Immature natural killer cell (primary cell): ENCODE measurements at regions not wholly inside any gene's neighbourhood (a gene's known extent, or its start where the extent isn't known, plus 50 kb on each side); places are given as distances from the start of the nearest gene placed in this dataset.

Experiments
- DNase-seq, 3 donors: peaks; one replicate each; pipeline ENCODE4 v3.0.0; 2022; ENCODE audit warnings: mixed read lengths in 1 of 3
- H3K27ac Mint-ChIP-seq, 6 donors: one replicate each; pipeline ENCODE4 v1.8.0; 2020; ENCODE audit warnings: mixed read lengths in 6 of 6, mild to moderate bottlenecking in 5 of 6, inconsistent platforms in 4 of 6, moderate library complexity in 3 of 6
- H3K27me3 Mint-ChIP-seq, 3 donors: one replicate each; pipeline ENCODE4 v1.8.0; 2020 to 2021; ENCODE audit warnings: low read depth in 3 of 3, mild to moderate bottlenecking in 3 of 3, mixed read lengths in 3 of 3, moderate library complexity in 3 of 3, inconsistent platforms in 1 of 3
- H3K36me3 Mint-ChIP-seq, 3 donors: one replicate each; pipeline ENCODE4 v1.8.0; 2020; ENCODE audit warnings: mixed read lengths in 3 of 3, inconsistent platforms in 2 of 3, mild to moderate bottlenecking in 2 of 3
- H3K4me1 Mint-ChIP-seq, 2 donors: one replicate each; pipeline ENCODE4 v1.8.0; 2020; ENCODE audit warnings: inconsistent platforms in 2 of 2, mild to moderate bottlenecking in 2 of 2, mixed read lengths in 2 of 2, moderate library complexity in 1 of 2
- H3K4me3 Mint-ChIP-seq, 5 donors: one replicate each; pipeline ENCODE4 v1.8.0; 2020; ENCODE audit warnings: mild to moderate bottlenecking in 5 of 5, mixed read lengths in 5 of 5, inconsistent platforms in 3 of 5, moderate library complexity in 3 of 5
- H3K9me3 Mint-ChIP-seq, 6 donors: one replicate each; pipeline ENCODE4 v1.8.0; 2020; ENCODE audit warnings: mild to moderate bottlenecking in 6 of 6, mixed read lengths in 6 of 6, inconsistent platforms in 4 of 6, moderate library complexity in 3 of 6

DNA sequence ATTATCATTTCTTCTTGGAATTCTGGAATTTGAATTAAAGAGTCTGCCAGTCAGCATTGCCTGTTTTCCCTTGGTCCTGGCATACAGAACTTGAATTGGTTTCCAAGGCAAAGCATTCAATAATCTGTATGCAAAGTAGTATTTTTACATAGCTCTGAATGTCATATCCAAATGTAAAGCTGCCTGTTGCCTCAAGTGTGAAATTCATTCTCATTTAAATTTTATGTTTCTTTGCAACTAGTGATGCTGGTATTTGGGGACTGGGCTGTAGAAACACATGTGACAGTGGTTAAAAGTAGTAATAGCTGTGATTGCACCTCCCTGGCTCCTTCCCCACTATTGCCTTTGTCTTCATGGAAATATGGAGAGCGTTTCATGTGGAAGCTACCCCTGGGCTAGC is 743.9 kb upstream of the GOLIM4 start:
- Mint-ChIP-seq H3K4me1 (no peaks in the 10 kb centered on the region), H3K36me3 (no peaks in the 10 kb centered on the region), H3K27ac (no peak overlapping the region), H3K9me3 (peaks cover 0 to 5% (median 0%) of the 10 kb centered on the region in 6 donors), H3K4me3 (no peak overlapping the region), H3K27me3 (peaks cover 0 to 1% (median 0%) of the 10 kb centered on the region in 3 donors)
- no peak for DNase-seq

DNA sequence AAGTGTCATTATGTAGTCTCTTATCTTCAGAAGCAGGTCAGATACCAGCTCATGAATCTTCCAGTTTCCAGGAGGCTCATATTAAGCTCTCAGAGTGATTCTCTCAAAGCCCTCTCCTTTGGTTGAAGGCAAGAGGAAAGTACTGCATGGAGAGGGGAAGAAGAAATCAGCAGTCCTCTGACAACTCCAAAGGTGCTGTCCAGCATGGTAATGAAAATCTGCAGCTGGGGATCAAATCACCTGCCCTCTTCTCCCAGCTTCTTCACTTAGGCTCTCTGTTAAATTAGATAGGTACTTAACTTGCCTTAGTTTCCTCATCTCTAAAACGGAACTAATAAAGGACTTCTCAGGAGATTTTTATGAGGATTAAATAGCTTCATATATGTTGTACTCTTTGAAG is 738.8 kb upstream of the GOLIM4 start:
- H3K36me3 Mint-ChIP-seq: no peaks in the 10 kb centered on the region
- H3K27me3 Mint-ChIP-seq: peaks cover 0 to 1% (median 1%) of the 10 kb centered on the region in 3 donors
- peaks cover 0 to 5% (median 0%) of the 10 kb centered on the region in 6 donors for H3K9me3 Mint-ChIP-seq
- no peak overlapping the region for H3K27ac Mint-ChIP-seq
- no peak overlapping the region for H3K4me3 Mint-ChIP-seq
- DNase-seq: no peak
- no peaks in the 10 kb centered on the region for H3K4me1 Mint-ChIP-seq

DNA sequence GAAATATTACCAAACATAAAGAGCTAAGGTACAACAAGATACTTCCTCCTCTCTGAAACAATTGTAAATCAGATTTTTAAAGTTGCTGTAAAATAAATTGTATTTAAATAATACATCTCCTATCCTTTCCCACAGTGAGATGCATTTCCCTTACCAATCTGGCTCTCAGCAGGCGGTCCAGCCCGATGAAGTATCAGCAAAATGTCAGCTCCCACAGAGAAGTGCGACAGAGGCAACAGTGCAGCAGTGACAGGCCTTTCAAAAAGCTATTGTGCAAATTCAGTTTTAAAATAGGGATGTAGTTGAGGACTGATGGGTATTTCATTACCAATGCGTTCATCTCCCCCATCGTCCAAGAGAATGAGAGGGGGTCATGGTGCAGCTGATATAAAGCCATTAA is 733.2 kb upstream of the GOLIM4 start:
- no peak for DNase-seq
- peaks cover 0 to 4% (median 0%) of the 10 kb centered on the region in 6 donors for H3K9me3 Mint-ChIP-seq
- H3K4me3 Mint-ChIP-seq: no peak overlapping the region
- no peak overlapping the region for H3K27ac Mint-ChIP-seq
- no peaks in the 10 kb centered on the region for H3K4me1 Mint-ChIP-seq
- H3K27me3 Mint-ChIP-seq: peaks cover 0 to 3% (median 0%) of the 10 kb centered on the region in 3 donors
- H3K36me3 Mint-ChIP-seq: no peaks in the 10 kb centered on the region

DNA sequence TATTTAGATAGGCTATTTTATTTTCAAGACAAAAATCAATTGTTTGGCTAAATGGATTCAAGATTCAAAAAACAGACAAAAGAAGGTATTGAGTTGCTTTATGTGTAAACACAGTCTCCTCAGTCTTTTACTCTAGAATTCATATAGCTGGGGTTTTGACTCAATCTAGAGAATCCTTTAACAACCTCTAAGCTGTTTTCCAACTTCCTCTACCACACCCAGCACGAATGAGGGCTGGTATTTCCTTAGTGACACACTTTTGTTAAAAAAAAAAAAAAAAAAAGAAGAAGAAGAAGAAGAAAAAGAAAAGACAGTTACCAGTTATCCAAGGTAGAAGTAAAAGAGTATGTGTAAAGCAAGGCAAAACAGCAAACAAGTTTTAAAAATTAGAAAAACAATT is 732.8 kb upstream of the GOLIM4 start:
- peaks cover 0 to 3% (median 0%) of the 10 kb centered on the region in 3 donors for H3K27me3 Mint-ChIP-seq
- H3K4me1 Mint-ChIP-seq: no peaks in the 10 kb centered on the region
- H3K9me3 Mint-ChIP-seq: peaks cover 0 to 4% (median 0%) of the 10 kb centered on the region in 6 donors
- no peak for DNase-seq
- no peak overlapping the region for H3K4me3 Mint-ChIP-seq
- no peaks in the 10 kb centered on the region for H3K36me3 Mint-ChIP-seq
- H3K27ac Mint-ChIP-seq: no peak overlapping the region

DNA sequence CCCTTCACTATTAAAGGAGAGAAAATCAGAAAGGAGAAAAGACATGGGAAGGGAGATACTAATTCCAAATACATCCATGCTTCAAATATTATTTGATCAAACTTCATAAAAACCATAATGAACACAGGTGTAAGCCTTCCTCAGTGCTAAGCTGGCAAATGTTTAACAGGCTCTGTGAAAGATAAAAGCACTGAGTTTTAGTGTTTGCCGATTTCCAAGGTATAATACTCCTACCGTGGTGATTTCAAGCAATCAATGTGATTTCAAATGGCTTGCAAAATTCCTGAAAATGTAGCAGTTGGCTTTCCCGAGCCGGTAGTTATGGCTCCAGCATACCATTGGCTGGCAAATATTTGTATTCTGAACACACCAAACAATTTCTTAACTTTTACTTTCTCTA is 732.3 kb upstream of the GOLIM4 start:
- Mint-ChIP-seq H3K9me3 (peaks cover 0 to 6% (median 0%) of the 10 kb centered on the region in 6 donors), H3K27ac (no peak overlapping the region), H3K27me3 (peaks cover 0 to 3% (median 0%) of the 10 kb centered on the region in 3 donors), H3K4me3 (no peak overlapping the region), H3K4me1 (no peaks in the 10 kb centered on the region), H3K36me3 (no peaks in the 10 kb centered on the region)
- DNase-seq: no peak

DNA sequence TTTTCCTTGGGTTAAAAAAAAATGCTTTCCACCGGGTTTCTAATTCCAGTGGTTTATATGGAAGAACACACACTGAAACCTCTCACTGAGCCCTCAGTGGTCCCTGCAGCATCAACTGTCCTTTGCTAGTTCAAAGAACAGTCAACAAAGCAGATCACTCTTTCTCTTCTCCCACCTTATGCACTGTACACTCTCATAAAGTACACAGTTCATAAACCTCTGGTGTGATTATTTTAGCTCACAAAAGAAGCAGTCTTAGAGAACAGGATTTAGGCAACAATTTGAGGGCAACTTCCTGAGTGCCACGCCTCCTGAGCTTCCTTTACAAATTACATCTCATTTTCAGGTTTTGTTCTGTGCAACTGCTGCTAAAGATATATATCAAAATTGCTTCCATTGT is 728.4 kb upstream of the GOLIM4 start:
- H3K36me3 Mint-ChIP-seq: no peaks in the 10 kb centered on the region

DNA sequence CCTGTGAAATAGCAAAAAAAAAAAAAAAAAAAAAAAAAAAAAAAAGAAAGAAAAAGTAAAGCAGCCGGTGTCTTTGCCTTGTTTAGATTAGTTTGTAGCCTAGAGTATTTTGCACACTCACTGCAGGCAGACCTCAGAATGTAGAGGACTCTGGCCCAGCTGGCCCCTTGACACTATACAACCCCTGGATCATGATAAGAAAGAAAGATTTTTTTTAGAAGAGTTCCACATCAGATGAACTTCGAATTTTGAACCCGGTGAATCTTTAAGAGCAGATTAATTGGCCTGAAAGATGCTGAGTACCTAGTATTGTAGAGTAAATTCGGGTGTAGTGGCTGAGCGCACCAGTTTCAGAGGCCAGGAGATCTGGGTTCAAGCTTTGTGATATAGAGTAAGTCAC is 727.7 kb upstream of the GOLIM4 start:
- Mint-ChIP-seq H3K27me3 (peaks cover 0 to 1% (median 0%) of the 10 kb centered on the region in 3 donors), H3K36me3 (no peaks in the 10 kb centered on the region), H3K9me3 (peaks cover 0 to 6% (median 0%) of the 10 kb centered on the region in 6 donors), H3K4me3 (no peak overlapping the region), H3K27ac (no peak overlapping the region), H3K4me1 (no peaks in the 10 kb centered on the region)
- no peak for DNase-seq

More for the DNA sequence above, 728.4 kb upstream of the GOLIM4 start:
- H3K9me3 Mint-ChIP-seq: peaks cover 0 to 6% (median 0%) of the 10 kb centered on the region in 6 donors
- H3K4me3 Mint-ChIP-seq: no peak overlapping the region
- no peak overlapping the region for H3K27ac Mint-ChIP-seq
- no peaks in the 10 kb centered on the region for H3K4me1 Mint-ChIP-seq
- peaks cover 0 to 1% (median 0%) of the 10 kb centered on the region in 3 donors for H3K27me3 Mint-ChIP-seq
- no peak for DNase-seq

DNA sequence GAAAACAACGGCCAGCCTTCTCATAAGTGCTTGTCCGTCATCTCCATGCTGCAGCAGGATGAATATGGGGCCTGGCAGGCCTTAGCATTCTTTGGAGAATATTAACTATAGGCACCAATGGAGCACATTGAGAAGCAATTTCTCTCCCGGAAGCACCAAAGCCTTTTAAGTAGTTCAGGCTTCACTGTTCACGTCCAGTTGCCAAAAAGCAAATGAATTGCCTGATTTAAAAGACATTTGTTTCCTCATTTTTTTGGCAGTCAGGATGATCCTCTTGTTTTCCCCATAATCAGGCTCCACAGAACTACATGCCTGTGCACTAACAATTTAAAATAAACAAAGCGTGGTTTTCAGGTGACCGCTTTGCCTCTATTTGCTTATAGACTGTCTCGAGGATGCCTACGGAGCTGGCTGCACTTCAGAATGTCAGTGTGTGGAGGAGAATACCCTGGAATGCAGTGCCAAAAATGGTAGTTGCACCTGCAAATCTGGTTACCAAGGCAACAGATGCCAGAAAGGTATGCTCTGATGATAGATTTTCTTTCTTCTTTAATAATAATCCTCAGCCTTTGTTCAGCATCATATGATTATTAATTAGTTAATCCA is 725.2 kb upstream of the GOLIM4 start:
- H3K4me1 Mint-ChIP-seq: no peaks in the 10 kb centered on the region
- H3K4me3 Mint-ChIP-seq: no peak overlapping the region
- peaks cover 0 to 7% (median 4%) of the 10 kb centered on the region in 6 donors for H3K9me3 Mint-ChIP-seq
- no peak for DNase-seq
- H3K27me3 Mint-ChIP-seq: peaks cover 0 to 1% (median 0%) of the 10 kb centered on the region in 3 donors
- H3K36me3 Mint-ChIP-seq: no peaks in the 10 kb centered on the region
- no peak overlapping the region for H3K27ac Mint-ChIP-seq

DNA sequence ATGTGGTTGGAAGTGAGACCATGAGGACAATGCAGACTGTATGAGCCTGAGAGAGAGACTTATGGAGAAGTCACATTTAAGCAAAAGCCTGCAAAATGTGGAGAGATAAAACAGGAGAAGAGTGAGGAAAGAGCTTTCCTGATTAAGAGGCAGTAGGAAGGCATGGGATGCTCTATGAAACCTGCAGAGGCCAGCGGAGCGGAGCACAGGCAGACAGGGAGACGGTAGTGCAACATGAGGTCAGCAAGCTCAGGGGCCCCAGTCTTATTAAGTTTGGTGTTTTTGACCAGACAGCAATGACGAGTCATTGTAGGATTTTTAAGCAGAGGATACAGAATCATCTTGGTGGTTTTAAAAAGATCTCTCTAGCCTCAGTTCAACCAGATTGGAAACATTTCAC is 721.5 kb upstream of the GOLIM4 start:
- no peak overlapping the region for H3K4me3 Mint-ChIP-seq
- peaks cover 0 to 3% (median 0%) of the 10 kb centered on the region in 3 donors for H3K27me3 Mint-ChIP-seq
- H3K4me1 Mint-ChIP-seq: no peaks in the 10 kb centered on the region
- no peak overlapping the region for H3K27ac Mint-ChIP-seq
- peaks cover 0 to 5% (median 4%) of the 10 kb centered on the region in 6 donors for H3K9me3 Mint-ChIP-seq
- no peaks in the 10 kb centered on the region for H3K36me3 Mint-ChIP-seq
- no peak for DNase-seq

DNA sequence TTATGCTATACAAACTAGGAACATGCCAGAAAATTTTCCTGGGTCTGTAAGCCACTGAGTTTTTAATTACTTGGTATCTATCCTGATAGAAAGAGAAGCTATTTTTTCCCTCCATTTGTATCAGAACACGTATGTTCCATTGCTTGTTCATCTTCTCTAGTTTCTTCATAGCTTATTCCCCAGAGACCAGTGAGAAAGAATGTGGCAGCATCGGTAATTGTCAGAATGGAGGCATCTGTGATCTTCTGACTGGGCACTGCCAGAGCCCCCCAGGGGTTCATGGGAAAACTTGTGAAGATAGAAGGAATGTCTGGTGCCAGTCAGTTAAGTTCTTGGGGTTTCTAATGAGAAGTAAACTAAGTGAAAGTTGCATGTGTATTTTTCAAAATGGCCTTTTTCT is 720.2 kb upstream of the GOLIM4 start:
- Mint-ChIP-seq H3K4me3 (no peak overlapping the region), H3K27ac (no peak overlapping the region), H3K4me1 (no peaks in the 10 kb centered on the region), H3K27me3 (peaks cover 0 to 3% (median 0%) of the 10 kb centered on the region in 3 donors), H3K36me3 (no peaks in the 10 kb centered on the region), H3K9me3 (peaks cover 0 to 5% (median 4%) of the 10 kb centered on the region in 6 donors)
- DNase-seq: no peak

DNA sequence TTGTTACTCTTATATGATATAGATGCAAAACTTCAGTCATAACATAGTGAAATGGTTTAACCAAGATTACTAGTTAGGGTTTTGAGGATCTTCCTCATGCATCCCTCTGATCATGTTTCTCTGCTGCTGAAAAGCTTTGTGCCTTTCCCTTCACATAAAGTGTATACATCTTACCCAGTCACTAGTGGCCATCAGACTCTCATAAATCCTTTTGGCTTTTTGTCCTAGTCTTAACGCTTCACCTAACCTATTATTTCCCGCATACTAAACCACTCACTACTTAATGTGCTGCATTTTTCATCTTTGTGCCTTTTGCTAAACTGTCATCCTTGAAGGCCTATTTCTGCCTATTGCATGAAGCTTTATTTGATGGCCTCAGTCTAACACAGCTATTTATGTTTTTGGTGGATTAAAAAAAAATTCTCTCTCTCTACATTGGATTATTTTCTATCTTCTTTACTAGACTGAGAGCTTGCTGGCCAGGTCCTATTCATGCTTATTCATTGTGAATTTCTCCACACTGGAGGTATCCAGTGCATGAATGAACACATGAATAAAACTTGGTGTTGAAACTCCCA is 717.6 kb upstream of the GOLIM4 start:
- peaks cover 0 to 3% (median 0%) of the 10 kb centered on the region in 3 donors for H3K27me3 Mint-ChIP-seq
- no peaks in the 10 kb centered on the region for H3K4me1 Mint-ChIP-seq
- H3K36me3 Mint-ChIP-seq: no peaks in the 10 kb centered on the region
- H3K9me3 Mint-ChIP-seq: peaks cover 0 to 6% (median 5%) of the 10 kb centered on the region in 6 donors
- no peak for DNase-seq
- H3K4me3 Mint-ChIP-seq: no peak overlapping the region
- no peak overlapping the region for H3K27ac Mint-ChIP-seq

DNA sequence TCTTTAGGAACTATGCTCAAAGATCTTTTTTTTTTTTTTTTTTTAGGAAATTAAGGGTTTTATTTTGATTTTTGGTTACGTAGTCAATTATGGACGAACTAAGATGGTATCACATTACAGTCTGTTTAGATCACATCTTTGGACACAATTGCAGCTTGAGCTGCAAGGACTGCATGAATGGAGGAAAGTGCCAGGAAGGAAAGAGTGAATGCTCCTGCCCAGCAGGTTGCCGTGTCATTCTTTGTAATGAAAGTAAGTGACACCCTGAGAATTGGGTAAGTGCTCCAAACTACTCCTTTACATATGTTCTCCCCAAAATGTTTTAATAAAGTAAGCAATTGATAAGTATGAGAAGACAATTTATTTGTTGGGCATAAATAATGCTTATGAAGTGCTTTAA is 716.5 kb upstream of the GOLIM4 start:
- Mint-ChIP-seq H3K4me1 (no peaks in the 10 kb centered on the region), H3K4me3 (no peak overlapping the region), H3K27me3 (peaks cover 0 to 3% (median 0%) of the 10 kb centered on the region in 3 donors), H3K36me3 (no peaks in the 10 kb centered on the region), H3K27ac (no peak overlapping the region), H3K9me3 (peaks cover 0 to 11% (median 6%) of the 10 kb centered on the region in 6 donors)
- DNase-seq: no peak

DNA sequence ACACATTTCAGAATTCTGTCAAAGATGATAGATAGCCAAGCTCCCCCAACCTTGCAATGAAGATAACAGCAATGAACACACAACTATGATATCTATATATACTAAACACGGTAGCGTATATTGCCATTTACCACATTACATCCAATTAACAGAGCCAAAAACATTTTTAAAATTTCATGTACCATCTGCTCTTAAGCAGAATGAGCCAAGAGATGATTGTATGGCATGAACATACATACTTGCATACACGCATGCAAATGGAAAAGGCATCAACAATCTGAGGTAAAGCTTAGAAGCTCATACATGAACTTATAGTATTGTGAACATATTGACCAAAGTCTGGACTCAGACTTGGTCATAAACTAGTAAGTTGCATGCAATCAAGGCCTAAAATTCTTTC is 712.9 kb upstream of the GOLIM4 start:
- Mint-ChIP-seq H3K27me3 (no peaks in the 10 kb centered on the region), H3K4me1 (no peaks in the 10 kb centered on the region), H3K27ac (no peak overlapping the region), H3K4me3 (no peak overlapping the region), H3K9me3 (peaks cover 0 to 6% (median 4%) of the 10 kb centered on the region in 6 donors), H3K36me3 (no peaks in the 10 kb centered on the region)
- no peak for DNase-seq

DNA sequence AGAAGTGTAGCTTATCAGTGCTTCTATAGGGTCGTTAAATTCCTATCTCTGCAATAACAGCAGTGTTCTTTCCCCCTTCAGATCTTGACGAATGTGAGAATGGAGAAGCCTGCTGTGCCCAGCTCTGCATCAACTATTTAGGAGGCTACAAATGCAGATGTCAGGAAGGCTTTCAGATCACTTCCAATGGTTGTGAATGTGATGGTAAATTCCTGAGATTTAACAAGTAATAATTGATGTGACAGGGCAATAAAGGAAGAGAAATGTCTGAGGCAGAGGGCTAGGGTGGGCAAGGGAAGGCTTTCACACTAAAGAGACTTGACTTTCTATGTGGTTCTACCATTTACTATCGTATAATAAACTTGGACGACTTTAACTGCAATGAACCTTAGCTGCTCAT is 711.7 kb upstream of the GOLIM4 start:
- DNase-seq: no peak
- peaks cover 0 to 8% (median 3%) of the 10 kb centered on the region in 6 donors for H3K9me3 Mint-ChIP-seq
- no peaks in the 10 kb centered on the region for H3K27me3 Mint-ChIP-seq
- no peaks in the 10 kb centered on the region for H3K36me3 Mint-ChIP-seq
- no peak overlapping the region for H3K4me3 Mint-ChIP-seq
- H3K4me1 Mint-ChIP-seq: no peaks in the 10 kb centered on the region
- no peak overlapping the region for H3K27ac Mint-ChIP-seq

DNA sequence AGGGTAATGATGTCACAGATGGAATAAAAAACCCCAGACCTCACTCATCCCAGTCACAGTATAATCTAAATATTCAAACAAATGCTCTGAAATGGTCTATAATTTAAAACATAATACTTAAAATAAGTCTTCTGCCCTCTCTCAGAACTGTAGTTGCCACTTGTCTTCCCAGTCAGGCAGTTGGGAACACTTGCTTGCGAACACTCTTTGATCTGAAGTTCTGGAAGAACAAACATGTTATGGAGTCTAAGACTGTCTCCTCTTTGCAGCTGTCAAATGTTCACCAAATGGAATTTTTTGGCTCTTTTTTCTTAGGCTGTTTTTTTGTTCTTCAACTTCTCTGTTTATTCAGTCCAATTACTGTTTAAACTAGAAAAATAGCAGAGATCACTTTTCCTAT is 711.1 kb upstream of the GOLIM4 start:
- Mint-ChIP-seq H3K36me3 (no peaks in the 10 kb centered on the region), H3K4me1 (no peaks in the 10 kb centered on the region), H3K27ac (no peak overlapping the region), H3K4me3 (no peak overlapping the region), H3K27me3 (no peaks in the 10 kb centered on the region), H3K9me3 (peaks cover 0 to 8% (median 3%) of the 10 kb centered on the region in 6 donors)
- no peak for DNase-seq
